ENCODE measurements at regions not wholly inside any gene's neighbourhood (a gene's known extent, or its start where the extent isn't known, plus 50 kb on each side); places are given as distances from the start of the nearest gene placed in this dataset.
"Not testable (repeated sequence)": the region's sequence is repeated elsewhere in the genome, so short reads cannot be mapped to it uniquely, and the experiment has no call there.

GRCh38 chr11:12585861-12586260 is 88.4 kb upstream of the TEAD1 start:
- peak; percentile 47 for DNase-seq

GRCh38 chr11:12587333-12587991 is 86.8 kb upstream of the TEAD1 start:
- DNase-seq, result no peak

- peak; percentile 74 for DNase-seq
Measured at GRCh38 chr11:12591706-12592105, 82.5 kb upstream of the TEAD1 start.

GRCh38 chr11:12592283-12592682 is 81.9 kb upstream of the TEAD1 start:
- peak; percentile 13 for DNase-seq

GRCh38 chr11:12595089-12595847 is 79.0 kb upstream of the TEAD1 start:
- DNase-seq, result not testable (repeated sequence)

GRCh38 chr11:12598330-12599256 is 75.6 kb upstream of the TEAD1 start:
- DNase-seq, result no peak

GRCh38 chr11:12599408-12600143 is 74.6 kb upstream of the TEAD1 start:
- DNase-seq, result peak; percentile 38

GRCh38 chr11:12600829-12601228 is 73.4 kb upstream of the TEAD1 start:
- DNase-seq, result no peak

- no peak for DNase-seq
Measured at GRCh38 chr11:12602421-12602820, 71.8 kb upstream of the TEAD1 start.

GRCh38 chr11:12603143-12604088 is 70.8 kb upstream of the TEAD1 start:
- DNase-seq, result no peak

GRCh38 chr11:12604557-12605153 is 69.6 kb upstream of the TEAD1 start:
- no peak for DNase-seq

- DNase-seq, result no peak
Measured at GRCh38 chr11:12606597-12606996, 67.6 kb upstream of the TEAD1 start.

- not testable (repeated sequence) for DNase-seq
Measured at GRCh38 chr11:12608678-12609077, 65.5 kb upstream of the TEAD1 start.

GRCh38 chr11:12611352-12611751 is 62.9 kb upstream of the TEAD1 start:
- no peak for DNase-seq

GRCh38 chr11:12617632-12618031 is 56.6 kb upstream of the TEAD1 start:
- DNase-seq, result no peak

- no peak for DNase-seq
Measured at GRCh38 chr11:12618743-12619540, 55.3 kb upstream of the TEAD1 start.

GRCh38 chr11:12623869-12624268 is 50.4 kb upstream of the TEAD1 start:
- no peak for DNase-seq

Measured in tongue (tissue), 1 donor.